ENCODE measurements at regions not wholly inside any gene's neighbourhood (a gene's known extent, or its start where the extent isn't known, plus 50 kb on each side); places are given as distances from the start of the nearest gene placed in this dataset.

DNA sequence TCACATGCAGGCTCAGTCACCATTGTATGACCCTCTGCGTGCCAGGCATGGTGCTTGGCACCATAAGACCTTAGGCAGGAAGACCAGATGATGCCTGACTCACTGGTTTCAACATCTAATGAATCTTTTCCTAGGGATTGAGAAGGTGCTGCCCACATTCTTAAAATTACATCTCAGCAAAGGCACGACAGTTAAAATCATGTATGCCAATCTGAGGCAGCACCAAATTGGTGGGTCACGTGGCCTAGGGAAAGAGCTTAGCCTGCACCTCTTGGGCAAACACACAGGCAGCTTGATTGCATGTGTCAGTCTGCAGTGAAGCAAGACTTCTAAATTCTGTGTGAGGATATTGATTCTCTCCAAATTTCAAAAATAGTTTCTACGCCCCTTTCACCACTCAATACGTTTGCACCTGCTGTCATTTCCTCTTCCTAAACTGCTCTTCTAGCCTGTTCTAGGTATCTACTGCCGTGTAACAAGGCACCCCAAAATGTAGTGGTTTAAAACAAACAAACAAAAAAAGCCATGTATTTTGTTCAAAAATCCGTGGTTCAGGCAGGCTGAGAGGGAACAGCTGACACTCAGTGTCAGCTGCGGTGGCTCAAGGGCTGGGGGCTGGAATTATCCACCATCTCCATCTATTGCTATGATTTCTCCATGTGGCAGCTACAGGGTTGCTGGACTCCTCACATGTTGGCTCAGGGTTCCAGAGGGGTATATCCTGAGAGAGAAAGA, 160.2 kb upstream of the FGGY start:
- no peak for DNase-seq

DNA sequence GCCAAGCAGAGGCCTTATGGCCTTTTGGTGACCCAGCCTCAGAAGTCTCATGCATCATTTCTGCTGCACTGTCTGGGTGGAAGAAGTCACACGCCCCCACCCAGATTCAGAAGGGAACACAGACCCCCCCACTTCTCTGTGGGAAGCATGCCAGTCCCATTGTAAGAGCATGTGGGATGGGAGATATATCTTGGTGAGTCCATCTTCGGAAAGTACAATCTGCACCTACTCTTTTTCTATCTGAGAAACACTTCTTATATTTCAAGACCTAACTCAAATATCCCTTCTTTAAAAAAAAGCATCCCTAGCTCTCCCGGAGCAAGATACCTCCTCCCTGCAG, 159.6 kb upstream of the FGGY start:
- no peak for DNase-seq

DNA sequence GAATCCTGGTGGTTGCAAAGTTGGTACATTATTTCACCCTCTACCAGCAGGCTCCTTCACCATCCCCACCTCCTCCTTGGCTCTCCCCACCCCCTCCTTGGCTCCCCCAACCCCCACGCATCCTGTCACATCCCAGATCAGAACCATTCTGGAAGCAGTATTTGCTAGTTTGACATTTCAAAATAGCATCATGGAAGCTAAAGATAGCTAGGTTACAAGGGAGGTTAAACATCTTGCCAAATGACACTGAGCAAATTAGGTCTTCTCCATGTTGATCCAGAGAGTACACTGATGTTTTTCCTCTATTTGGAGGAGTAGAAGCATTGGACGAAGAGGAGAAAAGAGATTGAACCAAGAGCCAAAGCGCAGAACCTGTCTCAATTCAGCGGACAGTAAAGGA, 158.9 kb upstream of the FGGY start:
- no peak for DNase-seq

DNA sequence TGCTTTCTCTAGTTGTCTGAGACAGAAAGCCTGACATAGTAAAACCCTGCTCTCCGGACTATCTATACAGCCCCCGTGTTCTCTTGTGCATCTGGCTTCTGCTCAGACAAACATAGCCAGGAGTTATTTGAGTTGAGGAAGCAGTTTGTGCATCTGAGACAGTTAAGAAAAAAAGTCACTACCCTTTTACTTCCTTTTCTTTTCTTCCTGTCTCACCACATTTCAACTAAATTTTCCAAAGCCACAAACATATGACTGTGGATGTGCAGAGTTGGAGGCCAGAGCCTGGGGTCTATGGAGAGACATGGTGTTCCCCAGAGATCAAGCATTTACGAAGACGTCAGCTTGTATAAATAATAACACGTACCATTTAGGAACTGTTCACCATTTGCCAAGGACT, 158.5 kb upstream of the FGGY start:
- no peak for DNase-seq

DNA sequence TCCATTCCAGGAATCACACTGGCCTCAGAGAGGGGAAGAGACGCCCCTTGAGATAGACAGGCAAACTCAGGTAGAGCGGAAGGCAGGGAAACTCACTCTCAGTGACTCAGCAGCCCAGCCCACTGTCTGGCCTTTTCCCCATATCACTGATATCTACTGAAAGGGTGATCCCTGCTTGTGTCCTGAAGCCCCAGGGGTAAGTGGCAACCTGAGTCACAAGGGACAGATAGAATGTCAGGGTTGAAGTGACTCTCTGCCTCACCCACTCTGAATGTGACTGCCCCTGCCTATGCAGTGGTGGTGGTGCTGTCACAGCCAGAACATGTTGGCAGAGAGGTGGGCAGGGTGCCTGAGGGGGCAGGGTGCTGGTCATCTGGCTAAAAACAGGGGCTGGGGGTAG, 157.5 kb upstream of the FGGY start:
- DNase-seq: peak; percentile 35

DNA sequence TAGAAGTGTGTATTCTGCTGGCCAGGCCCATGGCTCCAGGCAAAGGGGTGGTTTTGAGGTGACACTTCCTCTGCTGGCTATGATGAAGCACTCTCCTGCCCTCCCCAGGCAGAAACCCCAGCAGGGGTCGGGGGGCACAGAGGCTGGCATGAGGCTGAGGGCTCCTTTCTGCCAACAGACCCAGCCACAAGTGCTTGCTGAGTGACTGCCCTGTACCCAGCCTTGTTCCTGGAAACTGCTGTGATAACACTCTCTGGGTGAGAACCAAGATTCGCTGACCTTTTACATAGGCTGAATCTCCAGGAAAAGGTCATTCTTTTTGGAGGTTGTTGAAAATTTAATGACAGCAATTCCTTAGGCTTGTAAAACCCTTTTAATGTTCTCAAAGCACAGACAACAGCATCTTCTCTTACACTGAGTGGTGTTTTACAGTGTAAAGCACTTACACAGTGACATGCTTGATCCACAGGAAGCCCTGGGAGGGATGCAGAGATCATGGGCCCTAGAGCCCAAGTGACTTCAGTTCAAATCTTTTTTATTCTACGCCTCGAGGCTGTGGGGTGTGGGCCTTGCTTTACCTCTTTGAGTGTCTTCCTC, 155.5 kb upstream of the FGGY start:
- DNase-seq: no peak

DNA sequence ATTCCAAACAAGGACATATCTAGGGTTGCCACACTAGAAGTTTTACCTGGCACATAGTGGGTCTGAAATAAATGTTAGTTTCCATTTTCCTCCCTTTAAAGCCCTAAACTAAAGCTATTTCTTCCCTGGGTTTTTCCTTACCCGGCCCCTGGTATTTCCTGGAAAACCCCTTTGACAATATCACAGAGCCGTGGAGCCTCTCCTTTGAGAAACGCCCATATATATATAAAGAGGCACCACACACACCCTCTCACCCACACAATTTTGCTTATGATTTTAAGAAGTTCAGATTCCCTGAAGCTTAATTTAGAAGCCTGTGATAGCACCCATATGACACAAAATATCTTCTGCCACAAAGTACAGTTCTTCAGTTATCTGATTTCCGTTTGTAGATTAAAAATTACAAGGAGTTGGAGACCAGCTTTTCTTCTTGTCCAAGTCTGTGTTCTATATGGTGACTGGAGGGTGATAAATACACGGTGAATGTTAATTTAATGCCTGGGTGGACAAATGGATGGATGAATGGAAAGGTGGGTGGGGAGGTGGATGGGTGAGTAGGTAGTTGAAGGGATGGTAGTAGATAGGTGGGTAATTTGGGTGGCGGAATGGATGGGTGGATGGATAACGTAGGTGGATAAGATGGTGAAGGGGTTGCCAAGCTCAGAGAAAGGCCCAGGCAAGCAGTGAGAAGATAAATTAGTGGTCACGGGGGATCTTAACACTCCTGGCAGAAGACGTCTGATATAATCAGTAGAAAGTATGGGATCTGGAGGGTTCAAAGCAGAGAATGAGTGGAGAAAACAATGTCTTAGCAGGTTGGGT, 154.4 kb upstream of the FGGY start:
- DNase-seq: no peak

DNA sequence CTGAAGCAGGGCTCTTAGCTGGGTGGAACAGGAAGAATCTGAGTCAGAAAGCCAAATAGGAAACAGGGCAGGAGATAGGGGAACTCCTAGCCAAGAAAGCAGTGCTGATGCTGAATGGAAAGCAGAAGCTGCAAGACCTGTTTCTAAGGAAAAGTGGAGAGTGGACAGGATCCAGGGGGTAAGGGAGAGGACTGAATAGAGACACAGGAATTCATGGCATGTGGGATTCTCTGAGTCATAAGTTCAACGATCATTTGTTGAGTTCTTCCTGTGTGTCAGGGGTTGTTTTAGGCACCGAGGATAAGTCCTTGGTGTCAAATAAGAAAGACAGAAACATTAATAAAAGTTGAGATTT, 153.8 kb upstream of the FGGY start:
- no peak for DNase-seq

DNA sequence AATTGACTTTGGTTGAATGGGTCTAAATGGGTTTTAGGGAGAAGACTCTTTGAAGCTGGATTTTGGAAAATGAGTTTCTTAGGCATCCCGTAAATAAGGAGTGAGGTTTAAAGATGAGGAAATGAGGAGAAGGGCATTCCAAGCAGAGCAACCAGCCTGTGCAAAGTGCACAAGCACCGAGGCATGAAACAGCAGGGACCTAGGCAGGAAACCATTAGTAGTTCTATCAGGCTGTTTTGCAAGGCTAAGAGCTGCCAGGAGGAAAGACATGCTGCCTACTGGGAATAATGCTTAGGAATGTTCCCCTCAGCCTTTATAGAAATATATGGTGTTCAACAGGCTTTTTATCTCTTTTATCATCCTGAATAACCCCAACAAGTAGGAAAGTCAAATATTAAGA, 153.1 kb upstream of the FGGY start:
- no peak for DNase-seq

DNA sequence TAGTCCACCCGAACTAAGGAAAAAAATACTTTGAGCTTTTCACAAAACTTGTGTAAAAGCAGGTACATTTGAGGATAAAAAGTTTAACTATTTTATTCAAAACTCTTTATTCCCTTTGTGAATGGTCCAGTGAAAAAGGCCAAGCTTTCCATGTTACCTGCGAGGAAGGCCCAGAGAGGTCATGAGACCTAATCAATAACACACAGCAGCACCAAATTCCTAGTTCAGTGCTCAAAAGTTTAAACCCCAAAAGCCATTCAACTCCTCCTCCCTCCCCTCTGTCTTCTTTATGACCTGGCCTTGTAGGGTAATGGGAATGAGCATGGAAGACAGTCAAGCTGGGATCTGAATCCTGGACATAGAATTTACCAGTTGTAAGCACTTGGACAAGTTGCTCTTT, 151.9 kb upstream of the FGGY start:
- DNase-seq: no peak

DNA sequence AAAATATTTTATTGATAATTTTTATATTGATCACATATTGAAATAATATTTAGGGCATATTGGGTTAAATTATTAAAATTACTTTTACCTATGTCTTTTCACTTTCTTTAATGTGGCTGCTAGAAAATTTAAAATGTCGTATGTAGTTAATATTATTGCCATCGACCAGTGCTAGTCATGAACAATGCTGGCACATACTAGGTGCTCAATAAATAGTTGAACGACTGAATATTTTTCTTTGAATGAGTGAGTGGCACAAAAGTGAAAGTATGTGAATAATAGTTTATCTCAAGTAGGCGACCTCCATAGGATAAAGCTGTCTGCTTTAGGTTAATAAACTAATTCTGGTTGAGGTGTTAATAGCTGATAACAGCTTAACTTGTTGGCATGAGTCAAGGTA, 150.8 kb upstream of the FGGY start:
- DNase-seq: no peak

DNA sequence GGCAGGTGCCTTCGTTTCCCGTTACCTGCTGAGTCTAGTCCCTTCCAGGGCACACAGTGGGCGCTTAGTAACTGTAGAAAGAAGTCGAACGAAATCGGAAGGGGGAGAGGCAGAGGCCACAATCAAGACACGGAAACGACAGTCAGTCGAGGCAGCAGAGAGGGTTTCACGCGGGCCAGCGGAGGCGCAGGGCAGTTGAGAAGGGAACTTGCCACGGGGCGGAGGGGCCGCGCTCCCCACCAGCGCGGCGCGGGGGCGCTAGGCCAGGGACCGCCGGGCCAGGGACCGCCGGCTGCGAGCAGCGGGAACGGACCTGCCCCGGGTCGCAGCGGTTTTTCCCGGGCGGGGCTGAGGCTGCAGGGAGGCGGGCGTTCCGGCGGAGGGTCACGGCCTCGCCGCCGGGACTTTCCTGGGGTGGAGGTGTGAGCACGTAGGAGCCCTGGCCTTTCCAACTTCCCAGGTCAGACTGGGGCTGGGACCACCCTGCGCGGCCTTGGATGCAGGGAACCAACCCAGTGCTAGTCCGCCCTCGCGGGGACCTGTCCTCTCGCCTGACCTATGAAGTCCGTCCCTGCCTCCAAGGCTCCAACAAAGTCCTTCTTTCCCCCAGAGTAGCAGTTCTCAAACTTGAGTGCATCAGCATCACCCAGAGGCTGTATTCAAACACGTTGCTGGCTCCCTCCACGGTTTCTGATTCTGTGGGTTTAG, 150.1 kb upstream of the FGGY start:
- no peak for DNase-seq

DNA sequence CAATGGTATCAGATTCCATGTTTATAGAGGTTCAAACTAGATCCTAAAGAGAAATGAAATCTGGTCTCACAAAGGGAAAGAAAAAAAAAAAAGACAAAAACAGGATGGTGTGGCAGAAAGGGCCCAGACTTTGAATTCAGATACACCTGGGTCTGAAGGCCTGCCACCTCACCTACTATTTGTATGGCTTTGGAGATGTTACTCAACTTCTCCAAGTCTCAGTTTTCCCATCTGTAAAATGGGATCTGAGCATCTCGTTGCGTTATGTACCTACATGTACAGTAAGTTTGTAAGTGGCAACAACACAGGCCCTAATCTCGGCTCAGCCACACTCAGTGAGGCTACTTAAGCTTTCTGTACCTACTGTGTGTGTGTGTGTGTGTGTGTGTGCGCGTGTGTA, 147.5 kb upstream of the FGGY start:
- DNase-seq: no peak

DNA sequence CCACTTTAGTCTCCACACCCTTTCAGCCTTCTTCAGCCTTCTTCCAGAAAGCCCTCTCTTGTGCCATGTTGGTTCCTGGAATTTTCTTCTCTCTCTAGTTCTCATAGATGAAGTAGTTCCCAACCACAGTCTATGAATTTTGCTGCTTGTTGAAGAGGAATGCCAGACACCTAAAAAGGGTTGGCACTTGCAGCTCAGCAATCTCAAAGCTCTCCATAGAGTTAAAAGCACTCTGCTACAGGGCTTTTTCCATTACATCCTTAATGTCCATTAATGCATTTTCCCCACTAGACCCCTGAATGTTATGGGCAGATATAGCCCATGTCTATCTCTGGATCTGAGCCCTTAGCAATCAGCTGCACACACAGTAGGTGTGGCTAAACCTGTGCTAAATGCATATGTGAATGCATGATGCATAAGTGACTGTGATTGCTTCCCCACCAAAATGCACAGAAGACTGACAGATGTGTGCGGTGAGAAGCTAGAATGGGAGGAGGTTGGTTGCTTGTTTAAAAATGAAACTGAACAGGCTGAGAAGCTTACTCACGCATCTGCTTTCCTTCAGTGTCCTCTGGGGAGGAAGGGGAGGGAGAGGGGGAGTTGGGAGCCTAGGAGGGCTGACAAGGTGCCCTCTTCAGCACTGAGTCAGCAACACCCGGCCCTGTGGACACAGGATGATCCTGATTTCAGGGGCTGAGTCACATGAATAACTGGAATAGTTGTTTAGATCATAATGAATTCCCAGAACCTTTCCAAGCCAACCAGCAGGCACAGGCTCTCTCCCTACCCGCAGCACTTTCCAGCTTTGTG, 146.1 kb upstream of the FGGY start:
- DNase-seq: no peak

DNA sequence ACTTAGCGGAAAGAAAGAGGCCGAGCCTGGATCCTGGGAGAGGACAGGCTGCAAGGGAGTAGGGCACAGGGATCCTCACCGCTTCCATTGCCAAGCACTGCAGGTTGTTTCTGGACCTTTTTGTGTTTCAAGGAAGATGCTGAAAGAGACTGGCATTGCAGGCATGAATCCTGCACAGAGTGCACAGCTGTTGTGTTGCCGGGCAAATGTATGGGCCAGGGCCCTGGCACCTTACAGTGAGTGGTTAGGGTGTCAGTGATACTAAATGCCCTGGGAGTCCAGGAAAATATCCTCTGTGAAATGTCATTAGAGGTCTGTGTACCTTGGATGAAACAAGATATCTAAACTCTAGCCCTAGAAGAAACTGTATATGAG, 145.5 kb upstream of the FGGY start:
- no peak for DNase-seq

DNA sequence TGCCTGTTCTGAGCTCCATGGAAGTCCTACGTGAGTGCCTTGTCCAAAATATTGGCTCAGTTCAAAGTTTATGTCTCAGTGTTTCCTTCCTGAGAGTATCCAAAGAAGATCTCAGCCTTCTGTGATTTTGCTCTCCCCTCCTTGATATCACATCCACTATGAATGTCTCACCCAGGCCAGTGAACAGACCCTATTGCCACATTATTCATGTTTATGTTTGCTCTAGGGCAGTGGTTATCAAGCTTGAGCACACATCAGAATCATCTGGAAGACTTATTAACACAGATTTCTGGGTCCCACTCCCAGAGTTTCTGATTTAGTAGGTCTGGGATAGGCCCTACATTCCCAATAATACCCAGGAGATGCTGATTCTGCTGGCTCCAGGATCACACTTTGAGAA, 145.0 kb upstream of the FGGY start:
- no peak for DNase-seq

DNA sequence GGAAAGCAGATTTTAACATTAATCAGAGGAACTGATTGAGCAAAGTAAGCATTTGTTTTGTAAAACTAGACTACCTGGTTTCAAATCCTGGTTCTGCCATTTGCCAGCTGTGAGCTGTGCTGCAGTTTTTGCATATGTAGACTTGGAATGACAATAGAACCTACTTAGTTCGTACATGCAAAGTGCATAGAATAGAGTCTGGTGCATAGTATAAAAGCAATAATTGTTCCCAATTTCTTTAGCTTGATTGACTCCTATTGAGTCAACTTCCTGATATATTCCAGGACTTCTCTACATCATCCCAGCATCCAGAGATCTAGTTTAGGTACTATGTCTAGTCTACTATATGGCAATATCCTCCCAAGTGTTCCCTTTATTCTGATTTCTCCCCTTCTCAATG, 144.4 kb upstream of the FGGY start:
- DNase-seq: no peak

DNA sequence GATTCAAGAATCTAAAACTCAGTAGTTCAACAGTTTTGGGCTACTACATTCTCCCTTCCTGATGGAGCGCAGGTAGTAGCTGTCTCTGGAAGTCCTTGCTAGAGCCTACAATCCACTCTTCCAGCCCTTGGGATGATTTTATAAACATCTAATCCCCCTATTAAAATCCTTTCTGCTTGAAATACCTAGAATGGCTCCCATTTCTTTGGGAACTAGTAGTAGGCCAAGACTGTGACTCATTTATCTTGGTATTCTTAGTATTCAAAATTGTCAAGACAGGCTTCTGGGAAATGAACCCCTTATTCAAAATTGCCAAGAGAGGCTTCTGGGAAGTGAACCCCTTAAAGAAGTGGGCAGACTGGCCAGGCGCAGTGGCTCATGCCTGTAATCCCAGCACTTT, 142.5 kb upstream of the FGGY start:
- no peak for DNase-seq

DNA sequence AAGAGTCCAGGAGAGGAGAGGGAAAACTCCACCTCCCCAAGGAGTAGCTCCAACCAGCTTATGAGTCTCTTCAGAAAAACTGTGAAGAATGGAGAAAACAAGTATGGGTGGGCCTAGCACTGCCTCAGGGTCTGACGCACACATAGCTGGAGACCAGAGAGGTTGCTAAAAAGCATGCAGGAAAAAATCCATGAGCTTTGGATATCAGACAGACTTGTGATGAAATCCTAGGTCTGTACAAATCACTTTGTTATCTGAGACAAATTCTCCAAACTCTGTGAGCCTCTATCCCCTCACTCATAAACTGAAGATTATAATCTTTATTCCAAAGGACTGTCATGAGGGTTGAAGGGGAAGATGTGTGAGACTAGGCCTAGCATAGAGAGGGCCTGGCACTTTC, 141.5 kb upstream of the FGGY start:
- DNase-seq: no peak

DNA sequence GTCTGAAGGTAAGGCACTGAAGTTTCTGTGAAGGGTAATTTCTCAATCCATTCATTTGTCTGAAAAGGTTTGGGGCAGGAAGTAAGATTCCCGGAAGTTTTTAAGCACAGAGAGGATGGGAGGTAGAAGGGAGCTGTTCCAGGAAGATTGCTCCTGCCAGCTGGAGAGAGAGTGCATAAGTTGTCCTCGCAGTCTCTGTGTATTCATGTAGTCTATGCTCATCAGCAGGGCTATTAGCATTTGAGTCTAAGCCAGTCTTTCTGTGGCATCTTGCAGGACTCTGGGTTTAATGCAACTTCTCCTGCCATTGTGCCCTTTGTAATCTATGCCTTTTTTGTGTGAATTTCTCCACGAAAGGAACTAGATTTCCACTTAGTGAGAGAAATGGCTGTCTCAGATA, 140.8 kb upstream of the FGGY start:
- no peak for DNase-seq

DNA sequence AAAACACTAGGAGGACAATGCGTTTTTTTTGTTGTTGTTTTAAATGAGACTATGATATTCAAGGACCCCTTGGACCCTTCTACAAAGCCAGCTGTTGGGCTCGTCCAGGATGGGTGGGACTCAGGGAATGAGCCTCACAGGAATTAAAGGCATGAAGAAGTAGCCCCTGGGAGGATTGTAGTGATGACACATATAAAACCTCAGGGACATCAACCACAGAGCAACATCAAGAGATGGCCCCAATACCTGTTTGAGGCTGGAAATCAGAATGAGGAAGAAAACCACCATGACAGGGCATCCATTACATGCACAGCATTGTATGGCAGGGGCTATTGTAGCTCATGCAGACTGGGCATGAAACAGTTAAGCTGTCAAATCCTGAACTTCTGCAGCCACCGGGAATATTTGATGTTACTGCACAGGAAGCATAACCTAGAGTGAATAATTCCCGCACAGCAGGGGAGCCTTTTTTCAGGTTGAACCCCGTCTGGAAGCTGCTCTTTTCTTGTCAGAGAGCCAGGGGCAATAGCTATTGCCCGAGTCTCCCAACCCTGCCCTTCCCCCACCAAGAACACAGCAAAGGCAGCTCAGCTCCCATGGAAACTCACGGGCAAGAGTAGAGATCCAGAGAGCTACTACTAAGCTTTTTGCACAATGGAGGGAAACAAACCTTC, 140.2 kb upstream of the FGGY start:
- DNase-seq: no peak

DNA sequence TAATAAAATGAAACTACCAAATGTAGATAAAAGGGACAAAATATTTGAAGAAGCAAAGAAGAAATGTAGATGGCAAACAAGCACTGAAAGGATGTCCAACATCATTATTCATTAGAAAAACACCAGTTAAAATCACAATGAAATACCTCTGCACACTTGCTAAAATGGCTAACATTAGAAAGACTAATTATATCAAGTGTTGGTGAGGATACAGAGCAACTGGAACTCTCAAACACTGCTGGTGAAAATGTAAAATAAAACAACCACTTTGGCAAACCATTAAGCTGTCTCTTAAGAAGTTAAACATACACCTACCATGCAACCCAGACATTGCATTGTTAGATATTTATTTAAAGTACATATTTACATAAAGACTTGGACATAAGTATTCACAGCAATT, 138.6 kb upstream of the FGGY start:
- DNase-seq: no peak
